ENCODE measurements at regions not wholly inside any gene's neighbourhood (a gene's known extent, or its start where the extent isn't known, plus 50 kb on each side); places are given as distances from the start of the nearest gene placed in this dataset.

DNA sequence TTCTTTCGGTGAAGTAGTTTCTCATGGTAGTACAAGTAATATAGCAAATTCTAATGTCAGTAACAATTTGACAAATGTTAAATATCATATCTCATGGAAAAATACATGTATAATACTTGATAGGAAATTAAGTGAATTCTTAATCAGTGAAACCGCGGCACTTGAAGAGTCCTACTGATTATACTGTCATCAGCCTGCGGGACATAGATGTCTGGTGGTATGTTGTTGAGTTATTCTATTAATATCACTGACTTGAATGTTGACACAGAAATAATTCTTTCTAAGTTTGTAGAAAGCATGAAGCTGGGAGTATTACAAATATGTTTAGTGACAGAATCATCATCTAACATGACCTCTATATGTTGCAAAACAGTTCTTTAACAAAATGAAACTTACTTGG is 479.8 kb upstream of the IMPG1 start:
- intact Hi-C loops (cut with DNase I) = no loop called here
- H3K36me3 ChIP-seq = no peaks in the 10 kb centered on the region
- H3K4me3 ChIP-seq = no peak overlapping the region
- H3K27me3 ChIP-seq = no peaks in the 10 kb centered on the region
- no peak for ATAC-seq
- H3K9me3 ChIP-seq = no peaks in the 10 kb centered on the region
- 14 to 35% (median 26%) methylated on average over 4 of the region's 4 CpGs for WGBS, 4 donors
- no peak for DNase-seq
- no peak overlapping the region for H3K27ac ChIP-seq
- H3K4me1 ChIP-seq = peaks cover 0 to 5% (median 0%) of the 10 kb centered on the region in 12 donors
- TF ChIP-seq, protein P1, sequence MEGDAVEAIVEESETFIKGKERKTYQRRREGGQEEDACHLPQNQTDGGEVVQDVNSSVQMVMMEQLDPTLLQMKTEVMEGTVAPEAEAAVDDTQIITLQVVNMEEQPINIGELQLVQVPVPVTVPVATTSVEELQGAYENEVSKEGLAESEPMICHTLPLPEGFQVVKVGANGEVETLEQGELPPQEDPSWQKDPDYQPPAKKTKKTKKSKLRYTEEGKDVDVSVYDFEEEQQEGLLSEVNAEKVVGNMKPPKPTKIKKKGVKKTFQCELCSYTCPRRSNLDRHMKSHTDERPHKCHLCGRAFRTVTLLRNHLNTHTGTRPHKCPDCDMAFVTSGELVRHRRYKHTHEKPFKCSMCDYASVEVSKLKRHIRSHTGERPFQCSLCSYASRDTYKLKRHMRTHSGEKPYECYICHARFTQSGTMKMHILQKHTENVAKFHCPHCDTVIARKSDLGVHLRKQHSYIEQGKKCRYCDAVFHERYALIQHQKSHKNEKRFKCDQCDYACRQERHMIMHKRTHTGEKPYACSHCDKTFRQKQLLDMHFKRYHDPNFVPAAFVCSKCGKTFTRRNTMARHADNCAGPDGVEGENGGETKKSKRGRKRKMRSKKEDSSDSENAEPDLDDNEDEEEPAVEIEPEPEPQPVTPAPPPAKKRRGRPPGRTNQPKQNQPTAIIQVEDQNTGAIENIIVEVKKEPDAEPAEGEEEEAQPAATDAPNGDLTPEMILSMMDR (IDR thresholded peaks at IDR 0.05) = no peak
- no peak for TF ChIP-seq POLR2A (IDR thresholded peaks at IDR 0.05)

DNA sequence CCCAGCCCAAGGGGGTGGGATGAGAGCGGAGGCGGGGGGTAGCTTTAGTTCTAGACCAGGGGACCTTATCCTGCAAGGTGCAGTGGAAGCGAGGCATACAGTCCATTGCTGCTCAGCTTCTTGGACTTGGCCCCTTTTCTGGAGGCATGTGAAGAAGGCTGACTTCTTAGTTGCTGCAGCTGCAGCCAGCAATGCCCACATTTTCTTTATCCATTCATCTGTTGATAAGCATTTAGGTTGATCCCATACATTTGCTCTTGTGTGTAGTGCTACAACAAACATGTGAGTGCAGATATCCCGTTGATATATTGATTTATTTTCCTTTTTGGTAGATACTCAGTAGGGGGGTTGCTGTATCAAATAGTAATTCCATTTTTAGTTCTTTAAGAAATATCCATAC is 461.2 kb upstream of the IMPG1 start:
- H3K9me3 ChIP-seq = peaks cover 0 to 12% (median 0%) of the 10 kb centered on the region in 12 donors
- no peak for TF ChIP-seq POLR2A (IDR thresholded peaks at IDR 0.05)
- TF ChIP-seq, protein P1 (IDR thresholded peaks at IDR 0.05) = no peak
- no peak overlapping the region for H3K4me3 ChIP-seq
- no peak for DNase-seq
- intact Hi-C loops (cut with DNase I) = no loop called here
- H3K27ac ChIP-seq = no peak overlapping the region
- 90 to 97% (median 94%) methylated on average over 4 of the region's 4 CpGs for WGBS, 4 donors
- H3K4me1 ChIP-seq = no peaks in the 10 kb centered on the region
- H3K27me3 ChIP-seq = no peaks in the 10 kb centered on the region
- no peak for ATAC-seq
- no peaks in the 10 kb centered on the region for H3K36me3 ChIP-seq

DNA sequence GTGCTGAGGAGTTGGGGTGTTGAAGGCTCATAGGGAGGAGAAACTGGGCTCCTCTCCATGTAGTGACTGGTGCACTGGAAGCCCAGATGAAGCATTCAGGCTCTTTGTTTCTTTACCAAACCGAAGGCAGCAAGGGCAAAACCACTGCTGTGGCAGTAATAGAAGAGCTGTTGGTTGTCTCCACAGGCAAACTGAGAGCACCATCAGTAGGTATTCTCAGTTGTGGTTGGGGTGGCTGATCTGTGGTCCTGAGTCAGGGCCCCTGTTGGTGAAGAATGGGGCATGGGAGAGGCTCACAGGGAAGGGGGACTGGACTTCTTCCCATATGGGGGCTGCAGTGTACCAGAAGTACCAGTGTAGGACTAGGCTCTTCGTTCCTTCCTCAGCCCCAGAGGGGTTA is 460.2 kb upstream of the IMPG1 start:
- Histone ChIP-seq H3K9me3 (peaks cover 0 to 12% (median 0%) of the 10 kb centered on the region in 12 donors), H3K36me3 (no peaks in the 10 kb centered on the region), H3K27me3 (no peaks in the 10 kb centered on the region), H3K27ac (no peak overlapping the region), H3K4me1 (no peaks in the 10 kb centered on the region), H3K4me3 (no peak overlapping the region)
- intact Hi-C loops (cut with DNase I) = no loop called here
- DNase-seq (no peak), ATAC-seq (no peak)
- 63 to 81% (median 71%) methylated on average over 1 to 2 of the region's 2 CpGs for WGBS, 4 donors
- TF ChIP-seq, protein P1 (IDR thresholded peaks at IDR 0.05) = no peak
- TF ChIP-seq POLR2A (IDR thresholded peaks at IDR 0.05) = no peak

DNA sequence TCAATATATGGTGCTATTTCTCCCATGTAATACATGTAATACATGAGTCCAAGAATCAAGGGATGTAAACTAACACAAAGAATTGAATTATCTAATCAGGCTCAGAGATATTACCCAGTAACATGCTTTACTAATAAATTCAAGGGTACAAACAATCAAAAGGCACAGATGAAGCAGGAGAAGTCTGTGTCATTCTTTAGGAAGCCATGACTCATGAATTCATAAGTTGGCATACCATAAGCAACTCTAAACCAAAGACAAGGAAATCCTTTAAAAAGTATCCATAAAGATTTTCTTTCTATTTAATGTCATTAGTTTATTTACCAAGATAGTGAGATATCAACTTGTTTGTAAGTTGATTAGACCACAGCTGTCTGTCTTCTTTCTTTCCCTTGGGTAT is 446.0 kb upstream of the IMPG1 start:
- TF ChIP-seq, protein P1 (IDR thresholded peaks at IDR 0.05) = no peak
- TF ChIP-seq POLR2A (IDR thresholded peaks at IDR 0.05) = no peak
- ATAC-seq (no peak), DNase-seq (no peak)
- Histone ChIP-seq H3K4me1 (no peaks in the 10 kb centered on the region), H3K27me3 (no peaks in the 10 kb centered on the region), H3K4me3 (no peak overlapping the region), H3K9me3 (peaks cover 0 to 18% (median 1%) of the 10 kb centered on the region in 12 donors), H3K36me3 (no peaks in the 10 kb centered on the region), H3K27ac (no peak overlapping the region)
- intact Hi-C loops (cut with DNase I) = no loop called here
